ENCODE measurements at regions not wholly inside any gene's neighbourhood (a gene's known extent, or its start where the extent isn't known, plus 50 kb on each side); places are given as distances from the start of the nearest gene placed in this dataset.

GRCh38 chr10:114724716-114725106 lies 66.6 kb upstream of the ABLIM1 start:
- DNase-seq = no peak
- H3K4me3 Mint-ChIP-seq = no peak overlapping the region

GRCh38 chr10:114726820-114727271 lies 68.8 kb upstream of the ABLIM1 start:
- Mint-ChIP-seq H3K4me1 (ENCODE audit: low read depth) (peaks cover 20% of the 10 kb centered on the region), H3K27me3 (ENCODE audit: insufficient read depth) (no peaks in the 10 kb centered on the region), H3K27ac (no peak overlapping the region), H3K9me3 (no peaks in the 10 kb centered on the region), H3K36me3 (ENCODE audit: low read depth) (no peaks in the 10 kb centered on the region), H3K4me3 (no peak overlapping the region)
- no peak for DNase-seq
- TF ChIP-seq CTCF (IDR thresholded peaks at IDR 0.05) = no peak

More at GRCh38 chr10:114724716-114725106, 66.6 kb upstream of the ABLIM1 start:
- no peak for TF ChIP-seq CTCF (IDR thresholded peaks at IDR 0.05)
- Mint-ChIP-seq H3K9me3 (no peaks in the 10 kb centered on the region), H3K27ac (no peak overlapping the region), H3K36me3 (ENCODE audit: low read depth) (peaks cover 4% of the 10 kb centered on the region; the same call in 1 of the 2 replicates), H3K4me1 (ENCODE audit: low read depth) (peaks cover 20% of the 10 kb centered on the region), H3K27me3 (ENCODE audit: insufficient read depth) (no peaks in the 10 kb centered on the region)

GRCh38 chr10:114728325-114728724 lies 70.2 kb upstream of the ABLIM1 start:
- Mint-ChIP-seq H3K36me3 (ENCODE audit: low read depth) (no peaks in the 10 kb centered on the region), H3K27ac (no peak overlapping the region), H3K9me3 (no peaks in the 10 kb centered on the region), H3K4me3 (no peak overlapping the region), H3K4me1 (ENCODE audit: low read depth) (peaks cover 15% of the 10 kb centered on the region), H3K27me3 (ENCODE audit: insufficient read depth) (no peaks in the 10 kb centered on the region)
- no peak for TF ChIP-seq CTCF (IDR thresholded peaks at IDR 0.05)
- no peak for DNase-seq

GRCh38 chr10:114729103-114729659 lies 71.1 kb upstream of the ABLIM1 start:
- Mint-ChIP-seq H3K4me3 (no peak overlapping the region), H3K9me3 (no peaks in the 10 kb centered on the region), H3K4me1 (ENCODE audit: low read depth) (peaks cover 8% of the 10 kb centered on the region), H3K27ac (no peak overlapping the region), H3K36me3 (ENCODE audit: low read depth) (no peaks in the 10 kb centered on the region), H3K27me3 (ENCODE audit: insufficient read depth) (no peaks in the 10 kb centered on the region)
- no peak for TF ChIP-seq CTCF (IDR thresholded peaks at IDR 0.05)
- DNase-seq = no peak

- peaks cover 8% of the 10 kb centered on the region for H3K4me1 Mint-ChIP-seq (ENCODE audit: low read depth)
- DNase-seq = no peak
- H3K27ac Mint-ChIP-seq = no peak overlapping the region
- no peak overlapping the region for H3K4me3 Mint-ChIP-seq
- H3K9me3 Mint-ChIP-seq = no peaks in the 10 kb centered on the region
- no peaks in the 10 kb centered on the region for H3K27me3 Mint-ChIP-seq (ENCODE audit: insufficient read depth)
- TF ChIP-seq CTCF (IDR thresholded peaks at IDR 0.05) = no peak
- H3K36me3 Mint-ChIP-seq (ENCODE audit: low read depth) = no peaks in the 10 kb centered on the region
Measured at GRCh38 chr10:114730291-114730690, 72.2 kb upstream of the ABLIM1 start.

- H3K36me3 Mint-ChIP-seq (ENCODE audit: low read depth) = no peaks in the 10 kb centered on the region
- H3K4me1 Mint-ChIP-seq (ENCODE audit: low read depth) = peaks cover 8% of the 10 kb centered on the region
- TF ChIP-seq CTCF (IDR thresholded peaks at IDR 0.05) = no peak
- H3K4me3 Mint-ChIP-seq = no peak overlapping the region
- no peaks in the 10 kb centered on the region for H3K9me3 Mint-ChIP-seq
- no peak overlapping the region for H3K27ac Mint-ChIP-seq
- H3K27me3 Mint-ChIP-seq (ENCODE audit: insufficient read depth) = no peaks in the 10 kb centered on the region
- DNase-seq = no peak
Measured at GRCh38 chr10:114732931-114733330, 74.9 kb upstream of the ABLIM1 start.
